ENCODE measurements at regions not wholly inside any gene's neighbourhood (a gene's known extent, or its start where the extent isn't known, plus 50 kb on each side); places are given as distances from the start of the nearest gene placed in this dataset.
"Not testable (repeated sequence)": the region's sequence is repeated elsewhere in the genome, so short reads cannot be mapped to it uniquely, and the experiment has no call there.

DNA sequence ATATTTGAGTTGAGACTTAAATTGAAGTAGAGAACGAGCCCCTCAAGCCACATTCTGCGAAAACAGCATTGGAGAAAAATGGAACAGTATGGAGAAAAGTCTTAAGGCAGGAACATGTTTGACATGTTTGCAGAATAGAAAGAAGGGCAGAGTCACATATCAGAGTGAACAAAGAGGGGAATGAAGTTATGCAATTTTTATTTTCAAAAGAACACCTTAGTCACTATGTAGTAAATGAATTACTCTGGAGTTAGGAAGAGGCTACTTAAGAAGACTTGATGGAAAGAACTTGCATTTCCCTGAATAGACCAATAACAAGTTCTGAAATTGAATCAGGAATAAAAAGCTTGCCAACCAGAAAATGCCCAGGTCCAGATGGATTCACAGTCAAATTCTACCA lies 391.4 kb upstream of the CDH19 start:
- DNase-seq: no peak

DNA sequence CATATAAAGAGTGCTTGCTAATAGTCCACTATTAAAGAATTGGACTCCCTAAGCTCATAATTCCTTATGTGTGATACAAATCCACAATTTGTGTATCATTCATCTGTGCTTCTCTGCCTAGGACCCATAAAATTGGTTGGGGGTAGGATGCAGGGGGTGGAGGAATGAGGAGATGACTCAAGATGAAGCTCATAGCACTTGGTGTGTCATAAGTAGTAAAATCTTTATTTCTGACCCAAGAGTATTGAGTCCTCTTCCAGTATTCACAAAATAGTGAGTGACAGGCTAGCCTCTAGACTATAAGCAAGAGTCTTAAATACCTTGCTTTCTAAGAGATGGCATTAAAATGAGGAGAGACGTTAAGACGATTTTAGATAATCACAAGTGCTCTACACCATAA lies 390.9 kb upstream of the CDH19 start:
- DNase-seq: no peak

DNA sequence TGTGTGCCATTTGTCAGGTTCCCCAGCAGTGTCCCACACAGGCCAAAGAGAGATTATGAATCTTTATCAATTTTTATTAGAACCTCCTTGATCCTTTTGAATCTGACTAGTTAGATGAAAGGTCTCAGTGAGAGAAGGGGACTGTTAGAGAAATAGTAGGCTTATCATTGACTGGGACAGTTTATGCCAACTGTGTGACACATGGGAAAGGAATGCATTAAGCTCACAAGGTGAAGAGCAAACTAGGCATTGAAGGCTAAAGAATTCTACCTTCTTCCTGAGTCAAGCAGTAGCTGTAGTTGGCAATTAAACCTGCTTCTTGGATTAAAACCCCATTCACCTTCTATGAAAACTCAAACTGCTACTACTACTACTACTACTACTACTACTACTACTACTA lies 389.6 kb upstream of the CDH19 start:
- DNase-seq: no peak

DNA sequence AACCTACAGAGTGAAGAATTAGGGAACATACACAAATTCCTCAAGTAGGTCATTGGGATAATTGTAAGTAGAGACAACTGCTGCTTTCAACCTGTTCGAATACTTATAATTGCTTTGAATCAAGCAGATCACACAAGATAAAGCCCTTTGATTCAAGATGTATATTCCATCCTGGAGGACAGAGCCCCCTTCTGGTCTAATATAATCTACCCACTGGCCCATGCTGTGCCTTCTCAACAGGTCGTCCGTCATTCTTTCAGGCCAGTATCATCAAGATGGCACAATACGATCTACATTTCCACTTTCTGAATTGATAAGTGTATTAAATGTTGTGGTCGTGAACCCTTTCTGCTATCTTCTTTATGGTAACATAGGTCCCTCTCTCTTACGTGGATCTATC lies 387.0 kb upstream of the CDH19 start:
- DNase-seq: no peak

DNA sequence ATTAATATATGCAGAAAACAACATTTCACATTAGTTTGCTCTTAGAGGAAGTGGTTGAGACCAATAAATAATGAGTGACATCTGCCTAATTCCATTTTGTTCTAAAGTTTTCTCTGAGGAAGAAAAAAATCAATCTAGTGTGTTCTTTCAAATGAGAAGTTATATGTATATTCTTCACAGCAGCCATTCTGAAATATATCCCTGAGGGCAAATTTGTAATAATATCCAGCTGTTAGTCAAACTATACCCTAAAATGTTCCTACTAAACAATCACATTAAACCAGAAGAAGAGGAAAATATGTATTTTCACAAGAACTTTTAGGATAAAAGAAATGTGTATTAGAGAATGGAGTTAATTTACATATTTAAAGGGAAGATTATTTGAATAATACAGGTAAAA lies 375.1 kb upstream of the CDH19 start:
- no peak for DNase-seq

DNA sequence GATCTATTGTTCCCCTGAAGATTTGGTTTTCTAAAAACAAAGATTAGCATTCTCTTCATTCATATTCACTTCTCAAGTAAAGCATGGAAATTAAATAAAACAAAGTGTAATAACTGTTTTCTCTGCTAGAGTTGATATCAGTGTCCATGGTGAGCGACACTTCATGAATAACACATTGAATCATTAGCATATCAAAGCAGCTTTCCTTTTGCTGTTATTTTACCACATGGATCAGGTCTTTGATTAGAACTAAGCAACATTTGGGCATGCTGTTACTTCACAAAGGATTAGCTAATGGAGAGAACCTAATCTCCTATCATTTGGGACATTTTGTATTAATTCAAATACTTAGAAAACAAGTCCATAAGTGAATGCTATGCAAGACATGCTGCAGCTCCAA lies 368.8 kb upstream of the CDH19 start:
- no peak for DNase-seq

DNA sequence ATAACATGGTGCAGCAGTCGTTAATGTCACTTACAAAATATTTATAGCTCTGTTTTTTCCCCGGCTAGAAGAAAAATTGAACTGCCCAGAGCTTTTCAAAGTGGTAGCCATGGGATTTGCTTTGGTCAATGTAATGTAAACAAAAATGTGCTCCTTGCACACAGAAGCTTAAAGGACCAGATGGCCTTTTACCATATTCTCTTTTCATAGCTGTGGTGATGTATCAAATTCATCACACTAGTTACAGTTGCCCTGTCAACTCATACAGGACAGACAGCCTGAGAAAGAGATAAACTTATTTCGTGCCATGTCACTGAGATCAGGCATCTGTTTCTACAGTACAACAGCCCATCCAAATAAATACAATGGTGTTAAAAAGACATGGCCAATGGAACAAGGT lies 368.1 kb upstream of the CDH19 start:
- DNase-seq: no peak

DNA sequence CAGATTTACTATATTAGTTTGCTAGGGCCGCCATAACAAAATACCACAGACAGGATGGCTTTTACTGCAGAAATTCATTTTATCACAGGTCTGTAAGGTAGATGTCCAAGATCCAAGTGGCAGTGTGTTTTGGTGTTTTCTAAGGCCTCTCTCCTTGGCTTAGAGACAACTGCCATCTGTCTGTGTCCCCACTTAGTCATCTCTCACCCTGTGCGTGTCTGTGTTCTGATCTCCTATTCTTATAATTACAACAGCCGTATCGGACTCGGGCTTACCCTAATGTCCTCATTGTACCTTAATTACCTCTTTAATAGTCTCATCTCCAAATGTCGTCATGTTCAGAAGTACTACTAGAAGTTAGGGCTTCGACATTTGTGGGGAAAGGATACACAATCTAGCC lies 362.3 kb upstream of the CDH19 start:
- no peak for DNase-seq

DNA sequence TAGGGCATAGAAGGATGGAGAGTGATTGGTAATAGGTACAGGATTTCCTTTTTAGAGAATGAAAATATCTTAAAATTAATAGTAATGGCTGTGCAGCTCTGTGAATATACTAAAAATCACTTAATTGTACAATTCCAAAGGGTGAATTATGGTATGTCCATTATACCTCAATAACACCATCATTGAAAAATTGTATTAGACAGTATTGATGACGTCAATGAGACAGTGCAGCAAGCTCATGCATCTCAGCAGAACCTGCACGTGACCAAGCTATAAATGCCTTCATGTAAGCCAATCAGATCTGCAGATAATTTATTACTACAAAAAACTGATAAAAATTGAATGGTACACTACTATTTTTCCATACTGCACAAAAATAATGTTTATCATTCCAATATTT lies 354.4 kb upstream of the CDH19 start:
- no peak for DNase-seq

DNA sequence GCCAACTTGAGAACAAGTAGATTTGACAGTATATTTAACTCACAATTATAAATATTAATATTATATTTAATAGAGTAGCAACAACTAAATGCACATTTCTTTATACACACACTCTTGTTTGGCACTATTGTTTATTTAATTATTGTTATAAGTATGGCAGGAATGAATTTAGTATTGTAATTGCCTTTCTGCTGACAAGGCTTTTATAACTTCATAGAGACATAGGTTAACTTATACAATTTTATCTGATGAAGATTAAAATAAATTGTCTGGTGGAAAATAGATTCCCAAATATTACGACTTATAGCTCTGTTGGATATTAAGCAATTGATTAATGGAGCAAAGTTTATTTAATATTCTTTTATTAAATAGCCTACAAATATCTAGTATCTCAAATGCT lies 347.9 kb upstream of the CDH19 start:
- DNase-seq: no peak

DNA sequence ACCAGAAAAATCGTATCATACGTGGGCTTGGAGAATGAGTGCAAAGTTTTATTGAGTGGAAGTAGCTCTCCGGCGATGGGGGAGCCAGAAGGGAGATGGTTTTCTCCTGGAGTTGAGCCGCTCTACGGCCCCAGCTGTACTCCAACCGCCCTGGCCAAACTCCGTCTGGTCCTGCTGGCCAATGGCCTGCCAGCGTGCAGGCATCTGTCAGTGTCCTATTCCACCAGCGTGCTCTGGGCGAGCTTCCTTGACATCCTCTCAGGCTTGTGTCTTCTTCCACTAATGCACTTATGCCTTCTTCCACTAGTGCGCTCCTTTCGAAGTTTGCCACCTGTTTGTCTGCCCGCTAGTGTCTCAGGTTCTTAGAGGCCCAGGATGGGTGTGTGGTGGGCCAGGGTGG lies 345.5 kb upstream of the CDH19 start:
- no peak for DNase-seq

DNA sequence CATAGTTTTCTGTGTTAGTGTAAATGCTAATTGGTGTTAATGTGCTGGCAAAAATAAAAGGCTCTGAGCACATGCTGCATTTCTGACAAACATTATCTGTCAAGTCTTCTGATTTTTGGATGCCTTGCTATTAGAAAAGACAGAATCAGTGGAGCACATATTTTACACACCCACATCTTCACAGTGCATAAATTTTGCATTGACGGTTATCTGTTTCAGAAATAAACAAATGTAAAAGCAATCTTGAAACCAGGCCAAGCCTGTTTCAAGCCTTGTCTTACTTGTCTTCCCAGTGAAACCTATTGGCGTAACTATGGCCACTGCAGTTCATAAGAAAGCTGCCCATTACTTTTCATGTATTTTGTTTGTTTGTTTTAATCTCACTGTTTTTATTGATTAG lies 333.7 kb upstream of the CDH19 start:
- DNase-seq: no peak

DNA sequence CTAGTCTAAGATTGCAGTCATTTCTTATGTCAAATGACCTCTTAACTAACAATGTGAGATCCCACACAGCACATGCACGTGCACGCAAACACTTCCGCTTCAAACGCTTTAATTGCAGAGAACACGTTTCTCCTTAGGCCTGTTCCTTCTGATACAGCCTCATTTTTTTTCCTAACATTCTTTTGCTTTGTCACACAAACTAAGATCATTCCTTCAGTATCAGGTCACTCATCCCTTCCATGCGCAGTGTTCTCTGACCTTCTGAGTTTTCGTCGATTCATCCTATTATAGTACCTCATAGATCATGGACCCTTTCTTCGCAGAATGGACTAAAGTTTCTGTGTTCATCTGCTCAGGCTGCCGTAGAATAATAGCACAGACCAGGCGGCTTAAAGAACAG lies 327.1 kb upstream of the CDH19 start:
- DNase-seq: no peak

DNA sequence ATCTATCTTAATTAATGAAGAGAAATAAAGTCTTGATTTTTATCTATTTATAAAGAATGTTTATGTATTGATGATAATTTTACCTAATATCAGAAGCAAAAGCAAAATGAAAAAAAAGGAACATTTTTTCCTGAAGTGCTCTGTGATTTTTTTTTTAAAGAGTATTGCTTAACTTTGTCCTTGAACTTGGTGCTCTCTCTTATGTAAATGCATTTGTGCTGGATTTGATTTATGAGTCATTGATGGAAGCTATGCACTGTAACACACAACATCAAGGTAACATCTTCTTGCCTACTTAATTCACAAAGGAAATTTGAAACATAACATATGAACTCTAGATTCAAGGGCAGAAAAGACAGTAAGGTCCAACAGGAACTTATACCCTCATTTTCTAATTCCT lies 312.9 kb upstream of the CDH19 start:
- DNase-seq: no peak

DNA sequence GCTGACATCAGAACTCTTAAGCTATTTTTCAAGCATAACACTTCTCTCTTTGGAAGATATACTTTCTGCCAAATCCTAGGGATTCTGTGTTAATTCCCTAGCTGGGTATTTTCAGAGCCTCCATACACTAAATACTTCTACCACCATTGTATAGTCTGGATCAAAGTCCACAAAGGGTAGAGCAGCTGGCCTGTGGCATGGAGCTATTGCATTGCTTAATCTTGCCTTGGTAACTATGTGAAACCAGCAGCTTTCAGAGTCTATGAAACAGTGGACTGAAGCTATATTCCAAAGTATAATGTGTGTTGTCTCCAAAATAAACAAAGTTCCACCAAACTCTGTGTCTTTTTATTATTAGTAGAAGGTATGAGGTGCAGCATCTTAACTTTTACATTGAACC lies 296.9 kb upstream of the CDH19 start:
- no peak for DNase-seq

DNA sequence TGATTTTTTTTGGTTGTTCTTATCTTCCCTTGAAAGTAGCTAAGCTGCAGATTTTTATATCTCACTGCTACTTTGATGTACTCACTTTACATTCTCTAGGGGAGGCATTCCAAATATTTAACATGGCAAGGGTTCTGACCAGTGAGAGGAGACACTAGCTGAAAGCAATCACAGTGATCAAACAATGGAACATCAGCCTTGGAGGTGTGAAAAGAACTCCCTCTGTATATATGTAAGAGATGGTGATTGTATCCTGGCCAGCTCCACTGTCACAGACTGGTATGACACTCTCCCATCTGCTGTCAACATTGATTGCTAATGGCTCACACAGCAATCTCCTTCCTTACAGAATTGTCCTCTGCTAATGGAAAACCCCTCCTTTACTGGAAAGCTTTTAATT lies 291.7 kb upstream of the CDH19 start:
- DNase-seq: no peak

DNA sequence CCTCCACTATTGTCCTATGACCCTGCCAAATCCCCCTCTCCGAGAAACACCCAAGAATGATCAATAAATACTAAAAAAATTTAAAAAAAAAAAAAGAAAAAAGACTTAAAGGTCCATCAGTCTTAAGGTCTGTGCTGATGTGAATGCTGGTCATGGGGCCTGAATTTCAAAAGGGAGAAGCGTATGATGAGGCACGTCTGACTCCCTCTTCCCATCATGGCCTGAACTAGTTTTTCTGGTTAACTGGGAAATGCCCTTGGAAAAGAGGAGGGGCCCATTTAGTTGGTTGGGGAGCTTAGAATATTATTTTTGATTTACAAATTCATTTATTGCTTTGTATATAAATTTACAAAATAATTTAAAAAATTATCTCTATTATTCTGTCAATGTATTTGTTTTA lies 291.0 kb upstream of the CDH19 start:
- DNase-seq: no peak

DNA sequence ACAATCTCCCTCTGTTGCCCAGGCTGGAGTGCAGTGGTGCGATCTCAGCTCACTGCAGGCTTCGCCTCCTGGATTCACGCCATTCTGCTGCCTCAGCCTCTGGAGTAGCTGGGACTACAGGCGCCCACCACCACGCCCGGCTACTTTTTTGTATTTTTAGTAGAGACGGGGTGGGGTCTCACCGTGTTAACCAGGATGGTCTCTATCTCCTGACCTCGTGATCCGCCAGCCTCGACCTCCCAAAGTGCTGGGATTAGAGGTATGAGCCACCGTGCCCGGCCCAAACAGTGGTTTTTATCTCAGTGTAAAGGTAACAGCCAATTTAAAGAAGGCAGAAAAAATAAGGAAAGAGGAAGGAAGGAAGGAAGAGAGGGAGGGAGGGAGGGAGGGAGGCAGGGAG lies 288.5 kb upstream of the CDH19 start:
- DNase-seq: not testable (repeated sequence)

DNA sequence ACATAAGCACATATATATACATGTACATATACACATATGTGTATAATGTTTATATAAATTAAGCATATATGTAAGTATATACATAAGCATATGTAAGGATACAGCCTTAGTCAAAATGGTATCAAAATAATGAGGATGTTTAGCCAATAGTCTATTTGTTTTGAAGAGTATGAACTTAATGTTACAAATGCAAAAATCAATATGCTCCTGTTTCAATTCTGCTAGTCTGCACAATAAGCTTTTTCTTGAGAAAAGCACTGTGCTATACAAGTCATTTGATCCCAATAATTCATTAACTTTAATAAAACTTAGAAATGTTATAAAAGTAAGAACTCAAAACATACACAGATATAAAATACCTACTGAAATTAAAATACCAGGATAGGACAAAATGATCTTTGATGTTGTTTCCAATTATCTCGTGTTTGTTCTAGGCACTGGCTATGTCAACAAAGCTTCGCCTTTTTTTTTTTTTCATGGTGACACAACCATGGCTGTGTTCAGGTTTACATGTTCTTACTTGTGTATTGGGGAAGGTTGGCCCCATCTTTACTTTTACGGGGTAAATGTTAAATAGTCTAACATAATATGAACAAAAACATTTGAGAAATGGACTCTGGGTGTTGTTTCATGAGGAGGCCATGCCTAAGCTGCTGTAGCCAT lies 271.1 kb upstream of the CDH19 start:
- DNase-seq: no peak

DNA sequence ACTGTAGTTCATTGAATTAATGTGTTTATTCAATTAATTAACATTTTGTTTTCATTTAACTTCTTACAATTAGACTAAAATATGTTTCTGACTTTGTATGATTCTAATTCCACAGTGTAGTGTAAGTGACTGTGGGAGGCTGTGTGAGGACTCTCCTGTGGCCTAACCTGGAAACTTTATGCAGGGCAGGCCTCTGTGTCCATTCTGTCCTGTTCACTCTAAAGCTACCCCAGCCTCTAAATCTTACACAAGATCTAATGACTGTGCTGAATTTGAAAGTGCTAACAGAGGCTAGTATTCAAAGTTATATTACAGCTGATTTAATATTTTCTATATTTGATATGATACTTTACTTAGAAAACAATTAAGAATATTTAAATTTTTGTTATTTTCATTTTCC lies 270.5 kb upstream of the CDH19 start:
- no peak for DNase-seq

DNA sequence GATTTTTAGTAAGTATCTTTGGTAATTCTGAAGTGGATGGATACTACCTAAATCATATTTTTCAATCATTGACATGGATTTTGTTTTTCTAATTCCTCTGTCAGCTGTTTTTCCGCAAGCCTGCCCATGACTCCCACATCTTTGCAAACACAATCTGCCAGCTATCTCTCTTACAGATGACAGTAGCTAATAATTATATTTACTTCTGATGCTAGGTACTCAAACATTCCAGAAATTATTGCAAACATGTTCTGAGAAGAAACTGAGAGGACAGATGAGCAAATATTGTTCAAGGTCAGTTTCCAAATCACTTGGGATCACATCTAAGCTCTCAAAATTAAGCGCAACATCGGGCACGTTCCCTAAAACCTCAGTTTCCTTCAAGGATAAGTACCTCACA lies 270.0 kb upstream of the CDH19 start:
- DNase-seq: no peak

DNA sequence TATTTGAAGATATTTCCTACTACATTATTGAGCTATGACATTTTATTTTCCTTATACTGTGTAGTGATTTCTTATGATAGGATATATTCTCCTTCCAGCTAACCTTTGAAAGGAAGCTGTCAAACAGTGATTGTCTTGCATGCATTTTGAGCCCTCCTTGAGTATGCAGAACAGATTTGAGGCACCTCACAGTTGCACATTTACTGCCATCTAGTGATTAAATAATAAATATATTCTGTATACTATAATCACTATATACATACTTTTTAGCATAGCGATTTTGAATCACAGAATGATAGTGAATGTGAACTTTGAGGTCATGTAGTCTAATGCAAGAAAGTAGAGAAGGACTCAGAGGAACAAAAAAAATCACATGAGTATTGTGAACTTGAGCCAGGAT lies 268.4 kb upstream of the CDH19 start:
- no peak for DNase-seq

DNA sequence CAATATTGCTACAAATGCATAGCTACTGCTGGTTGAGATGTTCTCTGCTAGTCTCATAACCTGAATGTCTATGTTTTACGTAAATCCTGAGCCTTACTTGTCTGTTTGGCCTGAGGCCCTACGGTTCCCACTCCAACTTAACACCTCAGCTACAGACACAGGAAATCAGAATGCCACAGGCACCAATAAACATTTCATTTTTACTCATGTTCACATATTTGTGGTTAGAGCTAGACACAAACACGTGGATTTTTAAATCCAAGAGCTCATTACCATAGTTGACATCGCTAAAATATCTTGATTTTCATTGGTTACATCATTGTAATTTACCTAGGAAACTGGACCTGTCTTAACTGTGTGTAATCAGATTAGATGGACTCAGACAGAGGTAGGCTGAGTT lies 263.8 kb upstream of the CDH19 start:
- no peak for DNase-seq

DNA sequence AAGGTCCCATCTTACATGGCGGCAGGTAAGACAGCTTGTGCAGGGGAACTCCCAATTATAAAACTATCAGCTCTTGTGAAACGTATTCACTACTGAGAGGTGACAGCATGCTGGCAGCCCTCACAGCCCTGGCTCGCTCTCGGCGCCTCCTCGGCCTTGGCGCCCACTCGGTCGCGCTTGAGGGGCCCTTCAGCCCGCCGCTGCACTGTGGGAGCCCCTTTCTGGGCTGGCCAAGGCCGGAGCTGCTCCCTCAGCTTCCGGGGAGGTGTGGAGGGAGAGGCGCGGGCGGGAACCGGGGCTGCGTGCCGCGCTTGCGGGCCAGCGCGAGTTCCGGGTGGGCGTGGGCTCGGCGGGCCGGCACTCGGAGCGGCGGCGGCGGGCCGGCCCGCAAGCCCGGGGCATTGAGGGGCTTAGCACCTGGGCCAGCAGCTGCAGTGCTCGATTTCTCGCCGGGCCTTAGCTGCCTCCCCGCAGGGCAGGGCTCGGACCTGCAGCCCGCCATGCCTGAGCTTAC lies 262.6 kb upstream of the CDH19 start:
- not testable (repeated sequence) for DNase-seq

DNA sequence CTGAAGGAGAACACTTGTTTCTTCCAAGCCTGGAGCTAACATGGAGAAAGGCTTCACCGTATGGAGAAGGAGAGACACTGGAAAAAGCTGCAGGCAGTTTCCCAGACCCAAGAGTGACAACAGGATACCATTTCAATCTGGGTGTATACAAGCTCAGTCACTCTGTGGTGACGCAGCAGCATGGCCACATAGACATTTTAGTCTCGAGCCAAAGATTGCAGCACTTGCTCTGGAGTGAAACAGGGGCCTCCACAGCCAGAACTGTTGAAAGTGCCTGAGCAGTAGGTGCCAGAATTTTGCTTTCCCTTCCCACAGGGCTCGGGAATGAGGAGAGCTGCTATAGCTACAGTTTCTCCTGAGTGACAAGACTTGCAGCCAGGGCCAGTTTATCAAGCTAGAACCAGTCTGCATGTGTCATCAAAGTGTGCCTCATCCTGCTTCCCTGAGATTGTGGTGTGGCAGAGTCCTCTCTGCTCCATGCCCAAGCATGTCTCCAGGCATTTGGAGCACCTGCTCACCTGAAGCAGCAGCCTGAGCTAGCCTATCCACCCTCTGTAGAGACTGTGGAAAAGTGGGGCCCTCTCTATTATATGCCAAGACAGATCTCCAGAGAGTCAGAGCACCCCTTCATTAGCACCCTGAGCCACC lies 234.6 kb upstream of the CDH19 start:
- DNase-seq: no peak

Measured in activated CD4-positive, alpha-beta T cell treated with anti-CD3 and anti-CD28 coated beads for 1 hour (primary cell).